GM10248 (cell line): ENCODE measurements at regions not wholly inside any gene's neighbourhood (a gene's known extent, or its start where the extent isn't known, plus 50 kb on each side); places are given as distances from the start of the nearest gene placed in this dataset.

Source experiments
- CTCF ChIA-PET: fragments of 300-600 bp; sonication (Branson Sonifier 250); formaldehyde crosslinking; extraction: SDS; loops from one replicate; lab custom pipeline; 2021; ENCODE audit warnings: antibody characterized with exemption; lab: Yijun Ruan, JAX
- POLR2A ChIA-PET: fragments of 350-650 bp; sonication (Branson Sonifier 250); formaldehyde crosslinking; extraction: SDS; loops from one replicate; lab custom pipeline; 2020; ENCODE audit warnings: antibody characterized with exemption; lab: Yijun Ruan, JAX
- DNase-seq: peaks from one replicate; pipeline ENCODE4 v3.0.0; 2012; ENCODE audit errors: extremely low spot score
- CTCF ChIP-seq: IDR thresholded peaks from 2 replicates; pipeline ENCODE4 v1.5.1; 2012; ENCODE audit warnings: mild to moderate bottlenecking, low read depth; ENCODE audit errors: extremely low read depth, missing control alignments, control extremely low read depth

- TF ChIP-seq CTCF, result no peak
- CTCF ChIA-PET, result no interaction called here
- POLR2A ChIA-PET, result no interaction called here
- DNase-seq, result no peak
These were observed 583.6 kb upstream of the PCDH10 start for GRCh38 chr4:132565542-132565941.

- no peak for DNase-seq
- POLR2A ChIA-PET, result no interaction called here
- CTCF ChIA-PET, result no interaction called here
- TF ChIP-seq CTCF, result no peak
These were observed 576.9 kb upstream of the PCDH10 start for GRCh38 chr4:132572210-132572609.

GRCh38 chr4:132587626-132588025 lies 561.5 kb upstream of the PCDH10 start:
- POLR2A ChIA-PET, result no interaction called here
- TF ChIP-seq CTCF, result no peak
- CTCF ChIA-PET, result no interaction called here
- no peak for DNase-seq

GRCh38 chr4:132592340-132592739 lies 556.8 kb upstream of the PCDH10 start:
- no peak for TF ChIP-seq CTCF
- ChIA-PET POLR2A (no interaction called here), CTCF (no interaction called here)
- DNase-seq, result no peak

- POLR2A ChIA-PET, result no interaction called here
- DNase-seq, result no peak
- CTCF ChIA-PET, result no interaction called here
- no peak for TF ChIP-seq CTCF
These were observed 556.2 kb upstream of the PCDH10 start for GRCh38 chr4:132592850-132593249.

- TF ChIP-seq CTCF, result no peak
- no peak for DNase-seq
- POLR2A ChIA-PET, result no interaction called here
- CTCF ChIA-PET, result no interaction called here
These were observed 555.2 kb upstream of the PCDH10 start for GRCh38 chr4:132593717-132594400.

- no peak for DNase-seq
- POLR2A ChIA-PET, result no interaction called here
These were observed 552.9 kb upstream of the PCDH10 start for GRCh38 chr4:132596186-132596585.

More at GRCh38 chr4:132596186-132596585, 552.9 kb upstream of the PCDH10 start:
- CTCF ChIA-PET, result no interaction called here
- TF ChIP-seq CTCF, result no peak
